ENCODE measurements at regions not wholly inside any gene's neighbourhood (a gene's known extent, or its start where the extent isn't known, plus 50 kb on each side); places are given as distances from the start of the nearest gene placed in this dataset.

GRCh38 chr16:52227851-52228250 is 319.1 kb downstream of the TOX3 start:
- no peak for DNase-seq (ENCODE audit: low read depth)
- TF ChIP-seq, protein P1, sequence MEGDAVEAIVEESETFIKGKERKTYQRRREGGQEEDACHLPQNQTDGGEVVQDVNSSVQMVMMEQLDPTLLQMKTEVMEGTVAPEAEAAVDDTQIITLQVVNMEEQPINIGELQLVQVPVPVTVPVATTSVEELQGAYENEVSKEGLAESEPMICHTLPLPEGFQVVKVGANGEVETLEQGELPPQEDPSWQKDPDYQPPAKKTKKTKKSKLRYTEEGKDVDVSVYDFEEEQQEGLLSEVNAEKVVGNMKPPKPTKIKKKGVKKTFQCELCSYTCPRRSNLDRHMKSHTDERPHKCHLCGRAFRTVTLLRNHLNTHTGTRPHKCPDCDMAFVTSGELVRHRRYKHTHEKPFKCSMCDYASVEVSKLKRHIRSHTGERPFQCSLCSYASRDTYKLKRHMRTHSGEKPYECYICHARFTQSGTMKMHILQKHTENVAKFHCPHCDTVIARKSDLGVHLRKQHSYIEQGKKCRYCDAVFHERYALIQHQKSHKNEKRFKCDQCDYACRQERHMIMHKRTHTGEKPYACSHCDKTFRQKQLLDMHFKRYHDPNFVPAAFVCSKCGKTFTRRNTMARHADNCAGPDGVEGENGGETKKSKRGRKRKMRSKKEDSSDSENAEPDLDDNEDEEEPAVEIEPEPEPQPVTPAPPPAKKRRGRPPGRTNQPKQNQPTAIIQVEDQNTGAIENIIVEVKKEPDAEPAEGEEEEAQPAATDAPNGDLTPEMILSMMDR (conservative IDR thresholded peaks at IDR 0.05; ENCODE audit: control insufficient read depth, insufficient read depth, low read depth, low read length): no peak
- no peak overlapping the region for H3K4me3 ChIP-seq (ENCODE audit: control insufficient read depth, low read depth, low read length)

DNA sequence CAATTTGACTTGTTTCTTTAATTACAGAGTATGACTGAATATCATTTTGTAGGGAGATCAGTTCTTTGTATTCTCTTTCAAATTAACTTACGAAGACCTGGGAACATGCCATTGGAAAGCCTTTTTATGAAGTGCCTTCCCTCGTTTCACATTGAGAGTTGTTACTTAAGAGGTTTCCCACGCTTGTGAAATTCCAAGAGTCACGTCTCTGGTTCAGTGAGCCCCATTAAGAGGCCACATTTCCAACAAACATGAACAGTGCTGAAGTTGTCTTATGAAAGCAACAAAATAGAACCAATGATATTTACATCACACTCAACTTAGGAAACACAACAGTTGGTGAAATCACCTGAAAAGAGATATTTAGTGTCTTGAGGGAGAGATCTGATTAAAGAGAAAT is 334.1 kb downstream of the TOX3 start:
- TF ChIP-seq, protein P1 (conservative IDR thresholded peaks at IDR 0.05; ENCODE audit: control insufficient read depth, insufficient read depth, low read depth, low read length): no peak
- no peak for DNase-seq (ENCODE audit: low read depth)
- H3K4me3 ChIP-seq (ENCODE audit: control insufficient read depth, low read depth, low read length): no peak overlapping the region

- H3K4me3 ChIP-seq (ENCODE audit: control insufficient read depth, low read depth, low read length): no peak overlapping the region
- TF ChIP-seq, protein P1 (conservative IDR thresholded peaks at IDR 0.05; ENCODE audit: control insufficient read depth, insufficient read depth, low read depth, low read length): no peak
- no peak for DNase-seq (ENCODE audit: low read depth)
Measured at GRCh38 chr16:52209227-52209626, 337.7 kb downstream of the TOX3 start.

- TF ChIP-seq, protein P1 (conservative IDR thresholded peaks at IDR 0.05; ENCODE audit: control insufficient read depth, insufficient read depth, low read depth, low read length): no peak
- DNase-seq (ENCODE audit: low read depth): no peak
Measured at GRCh38 chr16:52203096-52203495, 343.8 kb downstream of the TOX3 start.

DNA sequence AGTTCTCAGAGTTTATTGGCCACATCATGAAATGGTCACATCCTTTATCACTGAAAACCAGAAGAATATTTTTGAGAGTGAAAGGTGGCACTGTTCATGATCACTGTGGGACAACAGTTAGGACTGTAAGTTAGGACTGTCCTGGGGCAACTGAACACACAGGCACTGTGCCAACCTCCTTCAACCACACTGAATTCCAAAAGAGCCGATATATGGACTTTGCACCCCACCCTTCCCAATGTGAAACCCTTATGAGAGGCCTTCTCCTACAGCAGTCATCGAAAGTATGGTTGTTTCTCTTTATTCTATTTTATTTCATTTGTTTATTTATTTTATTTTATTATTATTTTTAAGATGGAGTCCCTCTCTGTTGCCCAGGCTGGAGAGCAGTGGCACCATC is 353.5 kb downstream of the TOX3 start:
- TF ChIP-seq, protein P1 (conservative IDR thresholded peaks at IDR 0.05; ENCODE audit: control insufficient read depth, insufficient read depth, low read depth, low read length): no peak
- H3K4me3 ChIP-seq (ENCODE audit: control insufficient read depth, low read depth, low read length): no peak overlapping the region

More at GRCh38 chr16:52203096-52203495, 343.8 kb downstream of the TOX3 start:
- H3K4me3 ChIP-seq (ENCODE audit: control insufficient read depth, low read depth, low read length): no peak overlapping the region

GRCh38 chr16:52191531-52192134 is 355.3 kb downstream of the TOX3 start:
- no peak overlapping the region for H3K4me3 ChIP-seq (ENCODE audit: control insufficient read depth, low read depth, low read length)
- peak; percentile 62 for DNase-seq (ENCODE audit: low read depth)
- TF ChIP-seq, protein P1 (conservative IDR thresholded peaks at IDR 0.05; ENCODE audit: control insufficient read depth, insufficient read depth, low read depth, low read length): peak; percentile 94

More for the DNA sequence above, 353.5 kb downstream of the TOX3 start:
- DNase-seq (ENCODE audit: low read depth): no peak

DNA sequence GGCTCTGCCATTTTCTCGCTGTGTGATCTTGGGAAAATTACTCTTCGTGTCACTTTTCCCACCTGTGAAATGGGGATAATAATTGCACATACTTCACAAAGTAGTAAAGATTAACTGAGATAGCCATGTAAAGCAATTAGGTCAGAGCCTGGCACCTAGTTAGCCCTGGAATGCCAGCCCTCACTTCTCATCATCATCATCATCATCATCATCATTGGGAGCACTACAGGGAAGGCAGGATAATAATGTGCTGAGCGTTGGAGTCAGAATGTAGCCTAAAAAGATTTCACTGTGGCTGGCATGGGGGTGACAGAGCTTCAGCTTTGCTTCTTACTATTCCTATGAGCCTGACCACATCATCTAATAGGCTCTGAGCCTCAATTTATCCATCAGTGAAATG is 362.6 kb downstream of the TOX3 start:
- no peak for DNase-seq (ENCODE audit: low read depth)
- TF ChIP-seq, protein P1 (conservative IDR thresholded peaks at IDR 0.05; ENCODE audit: control insufficient read depth, insufficient read depth, low read depth, low read length): no peak
- H3K4me3 ChIP-seq (ENCODE audit: control insufficient read depth, low read depth, low read length): no peak overlapping the region
